ENCODE measurements at regions not wholly inside any gene's neighbourhood (a gene's known extent, or its start where the extent isn't known, plus 50 kb on each side); places are given as distances from the start of the nearest gene placed in this dataset.

GRCh38 chr19:27860309-27860934 lies 1352.5 kb downstream of the UQCRFS1 start (continued):
- TF ChIP-seq ZNF449 (tag by site-specific recombination; IDR thresholded peaks at IDR 0.05) = peak; percentile 28; the same call in 1 of the 2 replicates
- no peak for TF ChIP-seq OSR2 (tag by site-specific recombination; IDR thresholded peaks at IDR 0.05)
- no peak for TF ChIP-seq ZNF707 (tag by site-specific recombination; IDR thresholded peaks at IDR 0.05)
- TF ChIP-seq TRIM28 (IDR thresholded peaks at IDR 0.05; ENCODE audit: borderline replicate concordance, low read length) = no peak
- peak; percentile 45; the same call in 1 of the 2 replicates for TF ChIP-seq ATF2 (tag by site-specific recombination; IDR thresholded peaks at IDR 0.05; ENCODE audit: low read depth)

GRCh38 chr19:27859689-27860088 lies 1353.3 kb downstream of the UQCRFS1 start:
- Histone ChIP-seq H3K27ac (ENCODE audit: extremely low read depth, low read depth, low read length) (no peak overlapping the region), H3K36me3 (ENCODE audit: control insufficient read depth in 2 of 2, insufficient read depth in 1 of 2, low read length in 2 of 2) (no peaks in the 10 kb centered on the region), H3K4me1 (ENCODE audit: control insufficient read depth, insufficient read depth, low read length) (no peaks in the 10 kb centered on the region), H3K9me3 (ENCODE audit: control insufficient read depth, insufficient read depth, low read depth, low read length) (peaks cover 10% of the 10 kb centered on the region), H3K4me3 (ENCODE audit: low read depth, low read length) (no peak overlapping the region)
- ChIA-PET POLR2A (no interaction called here), CTCF (no interaction called here)
- TF ChIP-seq ZNF16 (tag by site-specific recombination; IDR thresholded peaks at IDR 0.05; ENCODE audit: low read depth) = no peak
- TF ChIP-seq ZNF768 (tag by site-specific recombination; IDR thresholded peaks at IDR 0.05) = no peak
- TF ChIP-seq ZNF146 (tag by site-specific recombination; IDR thresholded peaks at IDR 0.05) = no peak
- TF ChIP-seq ZNF157 (tag by site-specific recombination; IDR thresholded peaks at IDR 0.05) = no peak
- TF ChIP-seq ZFHX2 (tag by site-specific recombination; conservative IDR thresholded peaks at IDR 0.05) = no peak
- TF ChIP-seq ZNF266 (tag by site-specific recombination; IDR thresholded peaks at IDR 0.05; ENCODE audit: low read depth) = no peak
- TF ChIP-seq ZNF19 (tag by site-specific recombination; IDR thresholded peaks at IDR 0.05; ENCODE audit: low read depth) = no peak
- TF ChIP-seq ZNF843 (tag by site-specific recombination; IDR thresholded peaks at IDR 0.05) = no peak
- no peak for TF ChIP-seq ZNF629 (tag by site-specific recombination; IDR thresholded peaks at IDR 0.05)
- no peak for TF ChIP-seq ZNF37A (tag by site-specific recombination; IDR thresholded peaks at IDR 0.05)
- no peak for TF ChIP-seq ZNF488 (tag by site-specific recombination; IDR thresholded peaks at IDR 0.05)
- no peak for TF ChIP-seq ZNF596 (tag by site-specific recombination; IDR thresholded peaks at IDR 0.05)
- no peak for TF ChIP-seq TSHZ1 (tag by site-specific recombination; IDR thresholded peaks at IDR 0.05; ENCODE audit: borderline replicate concordance)
- no peak for TF ChIP-seq ZNF664 (tag by site-specific recombination; IDR thresholded peaks at IDR 0.05)
